HCT116 (cell line): ENCODE measurements at regions not wholly inside any gene's neighbourhood (a gene's known extent, or its start where the extent isn't known, plus 50 kb on each side); places are given as distances from the start of the nearest gene placed in this dataset.

Experiments
- ATAC-seq: fragments of 200-7000 bp; cut with Tn5 transposase; 2 replicates; pipeline ENCODE4 v1.9.1; 2020; ENCODE audit warnings: mild to moderate bottlenecking, moderate library complexity
- BruUV-seq: library from RNA; stranded (reverse); fragments of 400-500 nt; replicated peaks from 2 replicates; lab custom pipeline; 2021; lab: Mats Ljungman, UMichigan
- CTCF ChIA-PET: fragments of 300-600 bp; sonication (Branson Sonifier 250); formaldehyde crosslinking; loops from one replicate; lab custom pipeline; 2021; ENCODE audit warnings: antibody characterized with exemption; lab: Charles Lee
- POLR2A ChIA-PET: fragments of 300-600, 350-600 bp; sonication (Branson Sonifier 250); formaldehyde crosslinking; loops from one replicate; lab custom pipeline; 2021; ENCODE audit warnings: antibody characterized with exemption; lab: Charles Lee
- RAD21 ChIA-PET, 2 experiments: fragments of 300-600 bp; sonication (Branson Sonifier 250); formaldehyde crosslinking; loops; one replicate each; lab custom pipeline; 2023; ENCODE audit warnings: low total read pairs in 2 of 2; ENCODE audit not compliant: uncharacterized antibody in 2 of 2, unreplicated experiment in 2 of 2, low non-redundant PET in 1 of 2; lab: Charles Lee
- DNase-seq: peaks from one replicate; pipeline ENCODE4 v3.0.0-alpha.2; 2010; ENCODE audit warnings: low read depth, low spot score
- H2AFZ ChIP-seq: fragments of 200-600 bp; shearing (Covaris generic), sonication (generic); 2 replicates; pipeline ENCODE4 v1.6.1; 2017; ENCODE audit warnings: low read depth, mixed run types, mixed read lengths, antibody characterized with exemption, low read length; ENCODE audit not compliant: poor library complexity, severe bottlenecking
- H3K27ac ChIP-seq: 2 replicates; pipeline ENCODE4 v1.5.1; 2012; ENCODE audit warnings: low read depth, low read length
- H3K27me3 ChIP-seq: fragments of 200-600 bp; sonication (generic); 2 replicates; pipeline ENCODE4 v1.6.1; 2016; ENCODE audit warnings: mixed run types, low read length, mixed read lengths; ENCODE audit not compliant: insufficient read depth
- H3K36me3 ChIP-seq, 2 experiments: fragments of 200-500 bp in 1 of 2; fragments of 200-600 bp in 1 of 2; sonication (Bioruptor generic) in 1 of 2; sonication (generic) in 1 of 2; 2 replicates each; pipeline versions ENCODE4 v1.5.1 to v1.6.1; 2014 to 2016; ENCODE audit warnings: low read length in 2 of 2, inconsistent platforms in 1 of 2, mixed read lengths in 1 of 2, mixed run types in 1 of 2; ENCODE audit not compliant: insufficient read depth in 2 of 2, control insufficient read depth in 1 of 2
- H3K4me1 ChIP-seq, 2 experiments: fragments of 200-600 bp in 1 of 2; sonication (generic) in 1 of 2; 2 replicates each; pipeline versions ENCODE4 v1.5.1 to v1.6.1; 2012 to 2017; ENCODE audit warnings: low read length in 2 of 2, inconsistent platforms in 1 of 2, mild to moderate bottlenecking in 1 of 2, mixed read lengths in 1 of 2, mixed run types in 1 of 2, moderate library complexity in 1 of 2; ENCODE audit not compliant: insufficient read depth in 2 of 2, control insufficient read depth in 1 of 2
- H3K4me2 ChIP-seq: fragments of 200-600 bp; sonication (generic); 2 replicates; pipeline ENCODE4 v1.6.1; 2017; ENCODE audit warnings: mixed run types, low read length, mixed read lengths
- H3K4me3 ChIP-seq, 2 experiments: fragments of 200-600 bp in 1 of 2; sonication (generic) in 1 of 2; replicated peaks in 1 of 2; 2 replicates each; pipeline ENCODE4 v1.5.1; 2011 to 2016; ENCODE audit warnings: low read length in 2 of 2, control low read depth in 1 of 2, low read depth in 1 of 2, mild to moderate bottlenecking in 1 of 2, mixed read lengths in 1 of 2, mixed run types in 1 of 2
- H3K79me2 ChIP-seq: fragments of 200-600 bp; sonication (generic); 2 replicates; pipeline ENCODE4 v1.6.1; 2017; ENCODE audit warnings: mild to moderate bottlenecking, mixed run types, low read length, moderate library complexity, mixed read lengths; ENCODE audit not compliant: insufficient read depth
- H3K9ac ChIP-seq: fragments of 200-600 bp; sonication (generic); 2 replicates; pipeline ENCODE4 v1.6.1; 2016; ENCODE audit warnings: low read length, mixed read lengths
- H3K9me2 ChIP-seq: fragments of 200-600 bp; sonication (generic), shearing (Covaris generic); 2 replicates; pipeline ENCODE4 v1.6.1; 2017; ENCODE audit warnings: mixed run types, mild to moderate bottlenecking, moderate library complexity; ENCODE audit not compliant: insufficient read depth
- H3K9me3 ChIP-seq, 2 experiments: fragments of 200-500 bp in 1 of 2; fragments of 200-600 bp in 1 of 2; sonication (Bioruptor generic) in 1 of 2; sonication (generic) in 1 of 2; 2 replicates each; pipeline ENCODE4 v1.6.1; 2014 to 2017; ENCODE audit warnings: low read length in 2 of 2, mixed read lengths in 2 of 2, inconsistent platforms in 1 of 2, low read depth in 1 of 2, mild to moderate bottlenecking in 1 of 2, mixed run types in 1 of 2, moderate library complexity in 1 of 2; ENCODE audit not compliant: control insufficient read depth in 1 of 2, insufficient read depth in 1 of 2
- H4K20me1 ChIP-seq: fragments of 200-600 bp; sonication (generic), shearing (Covaris generic); 2 replicates; pipeline ENCODE4 v1.6.1; 2017; ENCODE audit warnings: mixed run types, mild to moderate bottlenecking, moderate library complexity; ENCODE audit not compliant: insufficient read depth
- ATF3 ChIP-seq: IDR thresholded peaks from 2 replicates; pipeline ENCODE4 v1.6.1; 2012
- CBX3 ChIP-seq: IDR thresholded peaks from 2 replicates; pipeline ENCODE4 v1.6.1; 2012; ENCODE audit warnings: low read depth
- CEBPB ChIP-seq: IDR thresholded peaks from 2 replicates; pipeline ENCODE4 v1.6.1; 2012; ENCODE audit warnings: low read depth
- CTCF ChIP-seq, 3 experiments: fragments of 200-600 bp in 1 of 3; sonication (generic) in 1 of 3; IDR thresholded peaks in 2 of 3; conservative IDR thresholded peaks in 1 of 3; 2 replicates each; pipeline ENCODE4 v1.5.1; 2012 to 2017; ENCODE audit warnings: low read depth in 2 of 3, low read length in 2 of 3, antibody characterized with exemption in 1 of 3, borderline replicate concordance in 1 of 3, control low read depth in 1 of 3, mild to moderate bottlenecking in 1 of 3, mixed read lengths in 1 of 3, mixed run types in 1 of 3, moderate library complexity in 1 of 3; ENCODE audit not compliant: insufficient read depth in 1 of 3
- EGR1 ChIP-seq: IDR thresholded peaks from 2 replicates; pipeline ENCODE4 v1.6.1; 2012; ENCODE audit warnings: low read depth
- ELF1 ChIP-seq: IDR thresholded peaks from 2 replicates; pipeline ENCODE4 v1.6.1; 2012; ENCODE audit warnings: low read depth, borderline replicate concordance
- EZH2phosphoT487 ChIP-seq: fragments of 200-600 bp; IDR thresholded peaks from 2 replicates; pipeline ENCODE4 v1.6.1; 2018; ENCODE audit warnings: antibody characterized with exemption, borderline replicate concordance
- FOSL1 ChIP-seq: IDR thresholded peaks from 2 replicates; pipeline ENCODE4 v1.6.1; 2012; ENCODE audit warnings: low read depth
- MAX ChIP-seq: IDR thresholded peaks from 2 replicates; pipeline ENCODE4 v1.6.1; 2012
- POLR2AphosphoS5 ChIP-seq: IDR thresholded peaks from 2 replicates; pipeline ENCODE4 v1.6.1; 2011; ENCODE audit warnings: mild to moderate bottlenecking, low read depth, low read length, moderate library complexity
- RAD21 ChIP-seq: IDR thresholded peaks from 2 replicates; pipeline ENCODE4 v1.6.1; 2012; ENCODE audit warnings: low read depth, mild to moderate bottlenecking
- REST ChIP-seq: IDR thresholded peaks from 2 replicates; pipeline ENCODE4 v1.6.1; 2012; ENCODE audit warnings: low read depth
- SIN3A ChIP-seq: IDR thresholded peaks from 2 replicates; pipeline ENCODE4 v1.6.1; 2012; ENCODE audit warnings: low read depth
- SP1 ChIP-seq: IDR thresholded peaks from 2 replicates; pipeline ENCODE4 v1.6.1; 2012; ENCODE audit warnings: low read depth
- SRF ChIP-seq: IDR thresholded peaks from 2 replicates; pipeline ENCODE4 v1.6.1; 2012; ENCODE audit warnings: low read depth
- TCF7L2 ChIP-seq: IDR thresholded peaks from 2 replicates; pipeline ENCODE4 v1.7.0; 2011; ENCODE audit warnings: borderline replicate concordance, inconsistent platforms; ENCODE audit not compliant: insufficient read depth, insufficient read length; ENCODE audit errors: extremely low read depth
- YY1 ChIP-seq: IDR thresholded peaks from 2 replicates; pipeline ENCODE4 v1.6.1; 2011; ENCODE audit warnings: low read length, low read depth, moderate library complexity, mild to moderate bottlenecking; ENCODE audit not compliant: insufficient replicate concordance; ENCODE audit errors: extremely low read depth
- ZBTB33 ChIP-seq: IDR thresholded peaks from 2 replicates; pipeline ENCODE4 v1.6.1; 2011; ENCODE audit warnings: mild to moderate bottlenecking, low read length, moderate library complexity; ENCODE audit not compliant: insufficient replicate concordance; ENCODE audit errors: extremely low read depth
- ZFX ChIP-seq: fragments of 450-650 bp; IDR thresholded peaks from 2 replicates; pipeline ENCODE4 v1.6.1; 2017
- intact Hi-C: fragments of 100-400 bp; cut with micrococcal nuclease; formaldehyde crosslinking; loops from 2 replicates; pipeline ENCODE4 v1.10.0; 2022

- Histone ChIP-seq H3K9me3 (no peaks in the 10 kb centered on the region), H3K79me2 (no peaks in the 10 kb centered on the region), H3K4me3 (no peak overlapping the region), H3K4me1 (no peaks in the 10 kb centered on the region), H3K36me3 (no peaks in the 10 kb centered on the region), H3K27ac (no peak overlapping the region), H3K9ac (no peak overlapping the region), H3K27me3 (no peaks in the 10 kb centered on the region), H4K20me1 (no peaks in the 10 kb centered on the region), H3K4me2 (no peak overlapping the region), H3K9me2 (no peaks in the 10 kb centered on the region), H2AFZ (no peak overlapping the region)
- CTCF ChIA-PET: no interaction called here
- ATAC-seq (no peak), DNase-seq (no peak)
- BruUV-seq: no TSS peak
- RAD21 ChIA-PET: no interaction called here
- POLR2A ChIA-PET: no interaction called here
- TF ChIP-seq CEBPB: no peak
- TF ChIP-seq SP1: no peak
- no peak for TF ChIP-seq SIN3A
- no peak for TF ChIP-seq MAX
- no peak for TF ChIP-seq TCF7L2
- TF ChIP-seq CBX3: no peak
- no peak for TF ChIP-seq EGR1
- TF ChIP-seq ZBTB33: no peak
- TF ChIP-seq RAD21: no peak
- TF ChIP-seq ATF3: no peak
- no peak for TF ChIP-seq EZH2phosphoT487
- no peak for TF ChIP-seq REST
- no peak for TF ChIP-seq ELF1
- TF ChIP-seq YY1: no peak
- no peak for TF ChIP-seq ZFX
- TF ChIP-seq SRF: no peak
- TF ChIP-seq FOSL1: no peak
- TF ChIP-seq POLR2AphosphoS5: no peak
- TF ChIP-seq CTCF (IDR thresholded peaks at IDR 0.05 in 2 of 3, conservative IDR thresholded peaks at IDR 0.05 in 1 of 3; ENCODE audit: borderline replicate concordance in 1 of 3, insufficient read depth in 1 of 3, low read depth in 2 of 3, low read length in 2 of 3): no peak
- intact Hi-C loops: no loop called here
Observed at GRCh38 chr1:199307496-199308264, 668.8 kb downstream of the PTPRC start.
